ENCODE measurements at regions not wholly inside any gene's neighbourhood (a gene's known extent, or its start where the extent isn't known, plus 50 kb on each side); places are given as distances from the start of the nearest gene placed in this dataset.

GRCh38 chr13:86731987-86732386 is 932.8 kb upstream of the SLITRK6 start:
- TF ChIP-seq CTCF (IDR thresholded peaks at IDR 0.05) = no peak
- no peak for TF ChIP-seq POLR2A (IDR thresholded peaks at IDR 0.05)
- no peak for TF ChIP-seq POLR2AphosphoS5 (IDR thresholded peaks at IDR 0.05)
